HG03280 (cell line): ENCODE measurements at regions not wholly inside any gene's neighbourhood (a gene's known extent, or its start where the extent isn't known, plus 50 kb on each side); places are given as distances from the start of the nearest gene placed in this dataset.

Experiments used
- ATAC-seq: cut with Tn5 transposase; IDR thresholded peaks from one replicate; pipeline ENCODE4 v1.9.1; 2021; ENCODE audit warnings: mild to moderate bottlenecking, moderate library complexity; ENCODE audit not compliant: unreplicated experiment

- ATAC-seq, result peak; percentile 97
Measured at GRCh38 chr12:97404543-97404942, 58.1 kb upstream of the RMST start.

GRCh38 chr12:97408363-97408762, 54.2 kb upstream of the RMST start:
- ATAC-seq, result no peak

GRCh38 chr12:97411341-97411740, 51.3 kb upstream of the RMST start:
- ATAC-seq, result no peak
